Naive thymus-derived CD4-positive, alpha-beta T cell (primary cell): ENCODE measurements at regions not wholly inside any gene's neighbourhood (a gene's known extent, or its start where the extent isn't known, plus 50 kb on each side); places are given as distances from the start of the nearest gene placed in this dataset.
"Not testable (repeated sequence)": the region's sequence is repeated elsewhere in the genome, so short reads cannot be mapped to it uniquely, and the experiment has no call there.

Experiments
- ATAC-seq: fragments of 150-1000 bp; cut with Tn5 transposase; 2 replicates; pipeline ENCODE4 v1.10.0; 2021; ENCODE audit warnings: mild to moderate bottlenecking, moderate library complexity
- CTCF ChIA-PET: fragments of 350-600 bp; sonication (Branson Sonifier 250); formaldehyde crosslinking; loops from one replicate; lab custom pipeline; 2021; ENCODE audit warnings: antibody characterized with exemption; lab: Charles Lee
- POLR2A ChIA-PET: fragments of 350-600 bp; sonication (Branson Sonifier 250); formaldehyde crosslinking; loops from one replicate; lab custom pipeline; 2021; ENCODE audit warnings: antibody characterized with exemption, inconsistent platforms; lab: Charles Lee
- DNase-seq, 9 donors: peaks; one replicate each; pipeline versions ENCODE4 v3.0.0 to v3.0.0-alpha.2; 2020 to 2022; ENCODE audit warnings: mixed read lengths in 1 of 9
- H3K27ac ChIP-seq: one replicate; pipeline ENCODE4 v1.7.0; 2013; ENCODE audit warnings: mild to moderate bottlenecking, low read depth, low read length, moderate library complexity
- H3K27me3 ChIP-seq, 2 donors: one replicate each; pipeline ENCODE4 v1.7.0; 2013; ENCODE audit warnings: low read length in 2 of 2, mild to moderate bottlenecking in 2 of 2, moderate library complexity in 2 of 2; ENCODE audit not compliant: control insufficient read depth in 2 of 2, insufficient read depth in 2 of 2
- H3K36me3 ChIP-seq, 3 experiments: 1 replicate in 2 of 3; 2 replicates in 1 of 3; pipeline ENCODE4 v1.7.0; 2013; ENCODE audit warnings: low read length in 3 of 3, mild to moderate bottlenecking in 3 of 3, moderate library complexity in 1 of 3; ENCODE audit not compliant: insufficient read depth in 3 of 3, control insufficient read depth in 2 of 3
- H3K4me1 ChIP-seq, 2 donors: one replicate each; pipeline ENCODE4 v1.7.0; 2013; ENCODE audit warnings: low read length in 2 of 2, mild to moderate bottlenecking in 2 of 2, moderate library complexity in 1 of 2; ENCODE audit not compliant: control insufficient read depth in 2 of 2, insufficient read depth in 2 of 2
- H3K4me3 ChIP-seq: 2 replicates; pipeline ENCODE4 v1.7.0; 2013; ENCODE audit warnings: mild to moderate bottlenecking, low read length
- H3K9me3 ChIP-seq, 3 experiments: 1 replicate in 2 of 3; 2 replicates in 1 of 3; pipeline ENCODE4 v1.7.0; 2013; ENCODE audit warnings: low read length in 3 of 3; ENCODE audit not compliant: control insufficient read depth in 2 of 3
- H3K27ac Mint-ChIP-seq, 9 donors: one replicate each; pipeline ENCODE4 v1.8.0; 2020 to 2022; ENCODE audit warnings: mixed read lengths in 9 of 9, mild to moderate bottlenecking in 8 of 9, moderate library complexity in 5 of 9, inconsistent platforms in 2 of 9
- H3K27me3 Mint-ChIP-seq, 5 donors: one replicate each; pipeline ENCODE4 v1.8.0; 2021 to 2022; ENCODE audit warnings: mixed read lengths in 5 of 5, mild to moderate bottlenecking in 1 of 5
- H3K36me3 Mint-ChIP-seq, 5 donors: one replicate each; pipeline ENCODE4 v1.8.0; 2020 to 2022; ENCODE audit warnings: mixed read lengths in 5 of 5, mild to moderate bottlenecking in 3 of 5, inconsistent platforms in 1 of 5
- H3K4me1 Mint-ChIP-seq, 7 donors: one replicate each; pipeline ENCODE4 v1.8.0; 2020 to 2022; ENCODE audit warnings: mixed read lengths in 7 of 7, mild to moderate bottlenecking in 3 of 7, inconsistent platforms in 1 of 7
- H3K4me3 Mint-ChIP-seq, 10 donors: one replicate each; pipeline ENCODE4 v1.8.0; 2020 to 2022; ENCODE audit warnings: mild to moderate bottlenecking in 10 of 10, mixed read lengths in 10 of 10, moderate library complexity in 6 of 10, inconsistent platforms in 2 of 10
- H3K9me3 Mint-ChIP-seq, 11 donors: one replicate each; pipeline ENCODE4 v1.8.0; 2020 to 2022; ENCODE audit warnings: mixed read lengths in 11 of 11, mild to moderate bottlenecking in 4 of 11, inconsistent platforms in 1 of 11, moderate library complexity in 1 of 11
- intact Hi-C, 2 donors: fragments of 100-400 bp; cut with micrococcal nuclease; formaldehyde crosslinking; loops; one replicate each; pipeline ENCODE4 v1.15.1; 2023

GRCh38 chr7:6970180-6970579, 144.1 kb upstream of the CCZ1B start:
- CTCF ChIA-PET, H3K9me3 Mint-ChIP-seq, H3K4me1 Mint-ChIP-seq, H3K27ac ChIP-seq, H3K9me3 ChIP-seq, ATAC-seq, intact Hi-C loops, H3K36me3 Mint-ChIP-seq, H3K27me3 ChIP-seq, POLR2A ChIA-PET, H3K4me1 ChIP-seq, H3K4me3 ChIP-seq, H3K4me3 Mint-ChIP-seq, DNase-seq, H3K27ac Mint-ChIP-seq, H3K36me3 ChIP-seq: not testable (repeated sequence)
- peaks cover 0 to 11% (median 4%) of the 10 kb centered on the region in 5 donors for H3K27me3 Mint-ChIP-seq

- H3K27ac Mint-ChIP-seq, H3K4me1 Mint-ChIP-seq, H3K4me3 Mint-ChIP-seq, ATAC-seq, H3K4me1 ChIP-seq, intact Hi-C loops, H3K27me3 ChIP-seq, H3K9me3 ChIP-seq, DNase-seq, H3K4me3 ChIP-seq, POLR2A ChIA-PET, H3K36me3 ChIP-seq, H3K27ac ChIP-seq, CTCF ChIA-PET: not testable (repeated sequence)
- Mint-ChIP-seq H3K9me3 (peaks cover 0 to 18% (median 6%) of the 10 kb centered on the region in 11 donors), H3K36me3 (peaks cover 0 to 12% (median 6%) of the 10 kb centered on the region in 5 donors), H3K27me3 (peaks cover 0 to 11% (median 7%) of the 10 kb centered on the region in 5 donors)
These were observed 148.8 kb upstream of the CCZ1B start for GRCh38 chr7:6974876-6975275.

GRCh38 chr7:6975346-6975745, 149.3 kb upstream of the CCZ1B start:
- H3K9me3 ChIP-seq, H3K4me1 ChIP-seq, DNase-seq, H3K36me3 ChIP-seq, POLR2A ChIA-PET, ATAC-seq, H3K27me3 ChIP-seq, intact Hi-C loops, H3K4me3 ChIP-seq, H3K4me3 Mint-ChIP-seq, H3K27ac Mint-ChIP-seq, CTCF ChIA-PET, H3K4me1 Mint-ChIP-seq, H3K27ac ChIP-seq: not testable (repeated sequence)
- Mint-ChIP-seq H3K36me3 (peaks cover 0 to 12% (median 6%) of the 10 kb centered on the region in 5 donors), H3K27me3 (peaks cover 0 to 11% (median 7%) of the 10 kb centered on the region in 5 donors), H3K9me3 (peaks cover 0 to 18% (median 6%) of the 10 kb centered on the region in 11 donors)

GRCh38 chr7:6977368-6977767, 151.3 kb upstream of the CCZ1B start:
- CTCF ChIA-PET = not testable (repeated sequence)

GRCh38 chr7:6978326-6978725, 152.3 kb upstream of the CCZ1B start:
- peaks cover 0 to 14% (median 5%) of the 10 kb centered on the region in 11 donors for H3K9me3 Mint-ChIP-seq
- CTCF ChIA-PET = not testable (repeated sequence)
- H3K27me3 Mint-ChIP-seq = peaks cover 0 to 19% (median 6%) of the 10 kb centered on the region in 5 donors

More at GRCh38 chr7:6977368-6977767, 151.3 kb upstream of the CCZ1B start:
- Mint-ChIP-seq H3K27me3 (peaks cover 0 to 12% (median 6%) of the 10 kb centered on the region in 5 donors), H3K36me3 (peaks cover 0 to 12% (median 6%) of the 10 kb centered on the region in 5 donors), H3K9me3 (peaks cover 0 to 14% (median 5%) of the 10 kb centered on the region in 11 donors)
- H3K27ac Mint-ChIP-seq, H3K27me3 ChIP-seq, H3K4me3 Mint-ChIP-seq, intact Hi-C loops, H3K4me1 Mint-ChIP-seq, ATAC-seq, DNase-seq, H3K4me1 ChIP-seq, POLR2A ChIA-PET, H3K4me3 ChIP-seq, H3K36me3 ChIP-seq, H3K27ac ChIP-seq, H3K9me3 ChIP-seq: not testable (repeated sequence)

GRCh38 chr7:6979456-6979855, 153.4 kb upstream of the CCZ1B start:
- H3K4me1 Mint-ChIP-seq, DNase-seq, H3K9me3 ChIP-seq, POLR2A ChIA-PET, intact Hi-C loops, CTCF ChIA-PET, H3K4me3 ChIP-seq, H3K4me1 ChIP-seq, H3K27ac ChIP-seq, H3K27me3 ChIP-seq, ATAC-seq, H3K4me3 Mint-ChIP-seq, H3K27ac Mint-ChIP-seq, H3K36me3 ChIP-seq: not testable (repeated sequence)
- Mint-ChIP-seq H3K27me3 (peaks cover 0 to 23% (median 9%) of the 10 kb centered on the region in 5 donors), H3K9me3 (peaks cover 0 to 14% (median 5%) of the 10 kb centered on the region in 11 donors), H3K36me3 (peaks cover 0 to 12% (median 6%) of the 10 kb centered on the region in 5 donors)

More at GRCh38 chr7:6978326-6978725, 152.3 kb upstream of the CCZ1B start:
- H3K27me3 ChIP-seq, ATAC-seq, POLR2A ChIA-PET, H3K9me3 ChIP-seq, H3K4me1 ChIP-seq, DNase-seq, H3K27ac ChIP-seq, intact Hi-C loops, H3K4me3 Mint-ChIP-seq, H3K36me3 ChIP-seq, H3K4me3 ChIP-seq, H3K4me1 Mint-ChIP-seq: not testable (repeated sequence)
- Mint-ChIP-seq H3K36me3 (peaks cover 0 to 12% (median 6%) of the 10 kb centered on the region in 5 donors), H3K27ac (peak overlapping the region in 1 of 9 donors; percentile 18)

GRCh38 chr7:6982375-6982774, 156.3 kb upstream of the CCZ1B start:
- H3K36me3 ChIP-seq, H3K36me3 Mint-ChIP-seq, H3K4me3 Mint-ChIP-seq, H3K4me3 ChIP-seq, CTCF ChIA-PET, DNase-seq, POLR2A ChIA-PET, H3K4me1 Mint-ChIP-seq, H3K27ac ChIP-seq, H3K9me3 Mint-ChIP-seq, intact Hi-C loops, H3K27me3 ChIP-seq, H3K4me1 ChIP-seq, H3K27ac Mint-ChIP-seq, ATAC-seq, H3K9me3 ChIP-seq: not testable (repeated sequence)
- H3K27me3 Mint-ChIP-seq = peaks cover 0 to 23% (median 14%) of the 10 kb centered on the region in 5 donors
